K562 (cell line): ENCODE measurements at regions not wholly inside any gene's neighbourhood (a gene's known extent, or its start where the extent isn't known, plus 50 kb on each side); places are given as distances from the start of the nearest gene placed in this dataset.

Source experiments
- BCL6 ChIP-seq: fragments of 250-450 bp; sonication (Bioruptor Pico); IDR thresholded peaks from 2 replicates; pipeline ENCODE4 v1.4.0; 2020
- CBX1 ChIP-seq: sonication (generic); IDR thresholded peaks from 2 replicates; pipeline ENCODE4 v1.6.1; 2016; ENCODE audit warnings: antibody characterized with exemption, low read depth, mild to moderate bottlenecking
- CTCF ChIP-seq, 3 experiments: IDR thresholded peaks in 2 of 3; conservative IDR thresholded peaks in 1 of 3; 2 replicates each; pipeline ENCODE4 v1.5.1; 2011 to 2012; ENCODE audit warnings: low read length in 3 of 3, mild to moderate bottlenecking in 3 of 3, control low read depth in 2 of 3, improper control_type of control experiment in 1 of 3, inconsistent platforms in 1 of 3, low read depth in 1 of 3, mixed read lengths in 1 of 3, moderate library complexity in 1 of 3; ENCODE audit not compliant: insufficient read depth in 2 of 3
- HDAC2 ChIP-seq: fragments of 450-650 bp; IDR thresholded peaks from 2 replicates; pipeline ENCODE4 v1.6.1; 2016; ENCODE audit warnings: mild to moderate bottlenecking
- ID3 ChIP-seq, 2 experiments: fragments of 250-450 bp in 1 of 2; fragments of 450-650 bp in 1 of 2; sonication (Bioruptor Pico) in 1 of 2; IDR thresholded peaks; 2 replicates each; pipeline versions ENCODE4 v1.6.1 to v1.8.0; 2016 to 2021; ENCODE audit warnings: mild to moderate bottlenecking in 2 of 2, moderate library complexity in 2 of 2, missing compliant biosample characterization in 1 of 2, missing genetic modification characterization in 1 of 2
- POLR2A ChIP-seq: fragments of 450-650 bp; conservative IDR thresholded peaks from 2 replicates; pipeline ENCODE4 v1.6.1; 2016
- POU5F1 ChIP-seq: fragments of 150-350 bp; IDR thresholded peaks from 2 replicates; pipeline ENCODE4 v1.6.1; 2014; ENCODE audit warnings: borderline replicate concordance, low read length, low read depth, mild to moderate bottlenecking; ENCODE audit not compliant: partially characterized antibody
- RAD21 ChIP-seq, 2 experiments: fragments of 250-450 bp in 1 of 2; fragments of 450-650 bp in 1 of 2; sonication (Bioruptor Pico) in 1 of 2; formaldehyde crosslinking in 1 of 2; IDR thresholded peaks in 1 of 2; conservative IDR thresholded peaks in 1 of 2; 2 replicates each; pipeline versions ENCODE4 v1.4.0 to v1.8.0; 2020 to 2022; ENCODE audit warnings: mild to moderate bottlenecking in 2 of 2, moderate library complexity in 1 of 2
- SP2 ChIP-seq: IDR thresholded peaks from 2 replicates; pipeline ENCODE4 v1.6.1; 2011; ENCODE audit warnings: mild to moderate bottlenecking, low read depth, low read length, moderate library complexity; ENCODE audit not compliant: poor library complexity, severe bottlenecking; ENCODE audit errors: extremely low read depth
- ZNF445 ChIP-seq: fragments of 250-450 bp; sonication (Bioruptor Pico); IDR thresholded peaks from 2 replicates; pipeline ENCODE4 v1.4.0; 2020; ENCODE audit warnings: low read depth, mild to moderate bottlenecking, moderate library complexity
- ZNF76 ChIP-seq: fragments of 250-450 bp; sonication (Bioruptor Pico); IDR thresholded peaks from 2 replicates; pipeline ENCODE4 v1.4.0; 2020; ENCODE audit warnings: mild to moderate bottlenecking, moderate library complexity, borderline replicate concordance
- TF ChIP-seq, protein P1 (sequence below): sonication (generic); formaldehyde crosslinking; IDR thresholded peaks from 2 replicates; pipeline ENCODE4 v1.8.0; 2023; ENCODE audit warnings: mild to moderate bottlenecking, missing genetic modification reagents

DNA sequence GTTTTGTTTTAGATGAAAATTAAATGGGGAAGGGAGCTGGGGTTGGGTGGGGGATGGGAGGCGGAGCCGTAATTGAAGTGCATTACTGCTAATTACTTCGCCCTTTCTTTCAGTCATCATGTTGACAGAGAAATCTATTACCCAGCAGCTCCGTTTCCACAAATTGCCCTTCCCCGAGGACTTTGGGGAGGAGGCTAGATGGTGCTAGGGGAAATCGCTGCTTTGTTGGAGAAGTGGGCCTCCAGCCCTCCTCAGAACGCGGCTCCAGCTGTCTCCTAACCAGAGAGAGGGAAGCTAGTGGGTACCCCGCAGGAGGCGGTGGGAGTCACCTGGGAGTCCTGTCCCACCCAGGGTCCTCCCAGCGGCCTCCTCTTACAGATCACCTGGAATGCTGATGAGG, 130.9 kb upstream of the MYCN start:
- no peak for TF ChIP-seq ZNF76 (CRISPR knock-in tag)
- no peak for TF ChIP-seq POU5F1
- TF ChIP-seq CBX1, result no peak
- no peak for TF ChIP-seq SP2
- TF ChIP-seq POLR2A, result no peak
- TF ChIP-seq ZNF445 (CRISPR knock-in tag), result no peak
- TF ChIP-seq HDAC2, result no peak
- TF ChIP-seq RAD21 (CRISPR knock-in tag; conservative IDR thresholded peaks at IDR 0.05 in 1 of 2, IDR thresholded peaks at IDR 0.05 in 1 of 2), result no peak
- TF ChIP-seq ID3 (CRISPR knock-in tag; IDR thresholded peaks at IDR 0.05), result no peak
- TF ChIP-seq ID3 (tag; IDR thresholded peaks at IDR 0.05), result no peak
- no peak for TF ChIP-seq BCL6 (CRISPR knock-in tag)
- TF ChIP-seq, protein P1, sequence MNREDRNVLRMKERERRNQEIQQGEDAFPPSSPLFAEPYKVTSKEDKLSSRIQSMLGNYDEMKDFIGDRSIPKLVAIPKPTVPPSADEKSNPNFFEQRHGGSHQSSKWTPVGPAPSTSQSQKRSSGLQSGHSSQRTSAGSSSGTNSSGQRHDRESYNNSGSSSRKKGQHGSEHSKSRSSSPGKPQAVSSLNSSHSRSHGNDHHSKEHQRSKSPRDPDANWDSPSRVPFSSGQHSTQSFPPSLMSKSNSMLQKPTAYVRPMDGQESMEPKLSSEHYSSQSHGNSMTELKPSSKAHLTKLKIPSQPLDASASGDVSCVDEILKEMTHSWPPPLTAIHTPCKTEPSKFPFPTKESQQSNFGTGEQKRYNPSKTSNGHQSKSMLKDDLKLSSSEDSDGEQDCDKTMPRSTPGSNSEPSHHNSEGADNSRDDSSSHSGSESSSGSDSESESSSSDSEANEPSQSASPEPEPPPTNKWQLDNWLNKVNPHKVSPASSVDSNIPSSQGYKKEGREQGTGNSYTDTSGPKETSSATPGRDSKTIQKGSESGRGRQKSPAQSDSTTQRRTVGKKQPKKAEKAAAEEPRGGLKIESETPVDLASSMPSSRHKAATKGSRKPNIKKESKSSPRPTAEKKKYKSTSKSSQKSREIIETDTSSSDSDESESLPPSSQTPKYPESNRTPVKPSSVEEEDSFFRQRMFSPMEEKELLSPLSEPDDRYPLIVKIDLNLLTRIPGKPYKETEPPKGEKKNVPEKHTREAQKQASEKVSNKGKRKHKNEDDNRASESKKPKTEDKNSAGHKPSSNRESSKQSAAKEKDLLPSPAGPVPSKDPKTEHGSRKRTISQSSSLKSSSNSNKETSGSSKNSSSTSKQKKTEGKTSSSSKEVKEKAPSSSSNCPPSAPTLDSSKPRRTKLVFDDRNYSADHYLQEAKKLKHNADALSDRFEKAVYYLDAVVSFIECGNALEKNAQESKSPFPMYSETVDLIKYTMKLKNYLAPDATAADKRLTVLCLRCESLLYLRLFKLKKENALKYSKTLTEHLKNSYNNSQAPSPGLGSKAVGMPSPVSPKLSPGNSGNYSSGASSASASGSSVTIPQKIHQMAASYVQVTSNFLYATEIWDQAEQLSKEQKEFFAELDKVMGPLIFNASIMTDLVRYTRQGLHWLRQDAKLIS (CRISPR knock-in tag), result no peak
- TF ChIP-seq CTCF (IDR thresholded peaks at IDR 0.05 in 2 of 3, conservative IDR thresholded peaks at IDR 0.05 in 1 of 3; ENCODE audit: insufficient read depth in 2 of 3, low read depth in 1 of 3, low read length in 3 of 3), result no peak
